ENCODE measurements at regions not wholly inside any gene's neighbourhood (a gene's known extent, or its start where the extent isn't known, plus 50 kb on each side); places are given as distances from the start of the nearest gene placed in this dataset.

- TF ChIP-seq, protein P1, sequence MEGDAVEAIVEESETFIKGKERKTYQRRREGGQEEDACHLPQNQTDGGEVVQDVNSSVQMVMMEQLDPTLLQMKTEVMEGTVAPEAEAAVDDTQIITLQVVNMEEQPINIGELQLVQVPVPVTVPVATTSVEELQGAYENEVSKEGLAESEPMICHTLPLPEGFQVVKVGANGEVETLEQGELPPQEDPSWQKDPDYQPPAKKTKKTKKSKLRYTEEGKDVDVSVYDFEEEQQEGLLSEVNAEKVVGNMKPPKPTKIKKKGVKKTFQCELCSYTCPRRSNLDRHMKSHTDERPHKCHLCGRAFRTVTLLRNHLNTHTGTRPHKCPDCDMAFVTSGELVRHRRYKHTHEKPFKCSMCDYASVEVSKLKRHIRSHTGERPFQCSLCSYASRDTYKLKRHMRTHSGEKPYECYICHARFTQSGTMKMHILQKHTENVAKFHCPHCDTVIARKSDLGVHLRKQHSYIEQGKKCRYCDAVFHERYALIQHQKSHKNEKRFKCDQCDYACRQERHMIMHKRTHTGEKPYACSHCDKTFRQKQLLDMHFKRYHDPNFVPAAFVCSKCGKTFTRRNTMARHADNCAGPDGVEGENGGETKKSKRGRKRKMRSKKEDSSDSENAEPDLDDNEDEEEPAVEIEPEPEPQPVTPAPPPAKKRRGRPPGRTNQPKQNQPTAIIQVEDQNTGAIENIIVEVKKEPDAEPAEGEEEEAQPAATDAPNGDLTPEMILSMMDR (IDR thresholded peaks at IDR 0.05; ENCODE audit: low read depth, low read length, missing input control) = no peak
- TF ChIP-seq GABPA (IDR thresholded peaks at IDR 0.05 in 1 of 2, conservative IDR thresholded peaks at IDR 0.05 in 1 of 2) = no peak
- TF ChIP-seq TAF1 (conservative IDR thresholded peaks at IDR 0.05) = no peak
- no peak for TF ChIP-seq ZBTB33 (IDR thresholded peaks at IDR 0.05)
- no peak for TF ChIP-seq MAX (IDR thresholded peaks at IDR 0.05)
- TF ChIP-seq RXRA (IDR thresholded peaks at IDR 0.05) = no peak
Measured at GRCh38 chr7:81626008-81626407, 143.8 kb downstream of the HGF start (continued).

GRCh38 chr7:81624650-81625631, 144.9 kb downstream of the HGF start:
- no peaks in the 10 kb centered on the region for H3K4me1 ChIP-seq (ENCODE audit: control insufficient read depth in 4 of 4, insufficient read depth in 4 of 4, low read length in 3 of 4)
- WGBS = 45% methylated on average over 6 of the region's 6 CpGs
- H3K9me3 ChIP-seq (ENCODE audit: control insufficient read depth in 4 of 4, low read length in 3 of 4) = no peaks in the 10 kb centered on the region
- H3K9ac ChIP-seq (ENCODE audit: low read depth in 1 of 2, low read length in 2 of 2) = no peak overlapping the region
- H3K27me3 ChIP-seq (ENCODE audit: control insufficient read depth in 4 of 4, insufficient read depth in 4 of 4, low read length in 3 of 4) = no peaks in the 10 kb centered on the region
- no peaks in the 10 kb centered on the region for H3K36me3 ChIP-seq (ENCODE audit: control insufficient read depth in 4 of 4, insufficient read depth in 3 of 4, low read depth in 1 of 4, low read length in 3 of 4)
- H3K4me3 ChIP-seq (ENCODE audit: low read depth in 1 of 3, low read length in 3 of 3) = no peak overlapping the region
- no peak overlapping the region for H3K27ac ChIP-seq (ENCODE audit: low read depth in 1 of 2, low read length in 2 of 2)
- DNase-seq (ENCODE audit: low spot score) = no peak
- TF ChIP-seq FOXA1 (IDR thresholded peaks at IDR 0.05) (no peak), FOXA2 (IDR thresholded peaks at IDR 0.05) (no peak), REST (IDR thresholded peaks at IDR 0.05) (no peak), NR2F2 (IDR thresholded peaks at IDR 0.05) (no peak), RXRA (IDR thresholded peaks at IDR 0.05) (no peak)
- TF ChIP-seq, protein P2, sequence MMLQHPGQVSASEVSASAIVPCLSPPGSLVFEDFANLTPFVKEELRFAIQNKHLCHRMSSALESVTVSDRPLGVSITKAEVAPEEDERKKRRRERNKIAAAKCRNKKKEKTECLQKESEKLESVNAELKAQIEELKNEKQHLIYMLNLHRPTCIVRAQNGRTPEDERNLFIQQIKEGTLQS (IDR thresholded peaks at IDR 0.05) = no peak
- TF ChIP-seq, protein P1 (IDR thresholded peaks at IDR 0.05; ENCODE audit: low read depth, low read length, missing input control) = no peak
